ENCODE measurements at regions not wholly inside any gene's neighbourhood (a gene's known extent, or its start where the extent isn't known, plus 50 kb on each side); places are given as distances from the start of the nearest gene placed in this dataset.
"Not testable (repeated sequence)": the region's sequence is repeated elsewhere in the genome, so short reads cannot be mapped to it uniquely, and the experiment has no call there.

DNA sequence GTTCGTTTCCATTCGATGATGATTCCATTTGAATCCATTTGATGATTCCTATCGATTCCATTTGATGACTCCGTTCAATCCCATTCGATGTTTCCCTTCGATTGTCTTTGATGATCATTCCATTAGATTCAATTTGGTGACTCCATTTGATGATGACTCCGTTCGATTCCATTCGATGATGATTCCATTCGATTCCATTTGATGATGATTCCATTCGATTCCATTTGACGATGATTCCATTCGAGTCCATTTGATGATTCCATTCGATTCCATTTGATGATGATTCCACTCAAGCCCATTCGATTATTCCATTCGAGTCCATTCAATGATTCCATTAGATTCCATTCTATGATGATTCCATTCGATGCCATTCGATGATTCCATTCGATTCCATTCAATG lies 2730.6 kb downstream of the RPIA start:
- H3K4me1 ChIP-seq; H3K4me3 ChIP-seq; H3K36me3 ChIP-seq; intact Hi-C loops (cut with DNase I); H3K27me3 ChIP-seq; DNase-seq (ENCODE audit: extremely low spot score); H3K27ac ChIP-seq (replicated peaks in 1 of 4): not testable (repeated sequence)
- WGBS: 74% methylated on average over 19 of the region's 19 CpGs
- peaks cover 0 to 28% (median 8%) of the 10 kb centered on the region in 4 donors for H3K9me3 ChIP-seq

DNA sequence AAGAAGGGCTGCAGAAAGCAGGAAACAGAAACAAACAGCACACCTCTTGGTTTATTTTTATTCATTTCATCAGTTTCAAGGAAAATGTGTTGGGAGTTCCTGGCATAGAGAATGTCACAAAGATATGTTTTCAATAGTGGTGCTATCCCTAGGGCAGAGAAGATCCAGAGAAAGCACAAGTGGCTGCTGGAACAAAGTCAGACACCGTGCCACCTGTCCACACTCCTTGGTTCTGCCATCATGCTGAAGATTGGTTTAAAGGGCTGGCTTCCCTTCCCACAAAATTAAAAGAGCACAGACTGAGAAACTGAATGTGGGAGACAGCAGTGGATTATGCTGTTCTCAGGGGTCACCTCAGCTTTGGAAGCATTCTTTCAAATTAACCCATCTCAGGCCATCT lies 2735.7 kb downstream of the RPIA start:
- H3K4me3 ChIP-seq; H3K27ac ChIP-seq (replicated peaks in 1 of 4); DNase-seq (ENCODE audit: extremely low spot score); H3K36me3 ChIP-seq; H3K4me1 ChIP-seq; intact Hi-C loops (cut with DNase I): not testable (repeated sequence)
- H3K27me3 ChIP-seq: peaks cover 0 to 11% (median 0%) of the 10 kb centered on the region in 4 donors
- H3K9me3 ChIP-seq: peaks cover 0 to 14% (median 3%) of the 10 kb centered on the region in 4 donors
- WGBS: 68% methylated on average over 1 of the region's 1 CpG

DNA sequence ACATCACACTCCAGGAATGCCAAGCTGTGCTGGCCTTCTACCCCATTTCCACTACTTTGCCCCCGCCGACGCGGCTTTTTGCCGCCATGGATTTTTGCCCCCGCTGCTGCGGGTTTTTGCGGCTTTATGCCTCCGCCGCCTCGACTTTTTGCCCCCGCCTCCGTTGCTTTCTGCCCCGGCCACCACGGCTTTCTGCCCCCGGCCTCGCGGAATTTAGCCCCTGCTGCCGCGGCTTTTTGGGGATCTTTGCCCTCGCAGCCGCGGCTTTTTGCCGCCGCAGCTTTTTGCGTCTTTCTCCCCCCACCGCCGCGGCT lies 2750.4 kb downstream of the RPIA start:
- peaks cover 8 to 48% (median 20%) of the 10 kb centered on the region in 4 donors for H3K27me3 ChIP-seq
- H3K4me1 ChIP-seq: peaks cover 13 to 20% (median 16%) of the 10 kb centered on the region in 4 donors
- H3K27ac ChIP-seq (replicated peaks in 1 of 4); H3K9me3 ChIP-seq; DNase-seq (ENCODE audit: extremely low spot score); H3K36me3 ChIP-seq; intact Hi-C loops (cut with DNase I): not testable (repeated sequence)
- 10% methylated on average over 29 of the region's 29 CpGs for WGBS
- H3K4me3 ChIP-seq: peak overlapping the region; percentile 42 to 49 (median 48)

DNA sequence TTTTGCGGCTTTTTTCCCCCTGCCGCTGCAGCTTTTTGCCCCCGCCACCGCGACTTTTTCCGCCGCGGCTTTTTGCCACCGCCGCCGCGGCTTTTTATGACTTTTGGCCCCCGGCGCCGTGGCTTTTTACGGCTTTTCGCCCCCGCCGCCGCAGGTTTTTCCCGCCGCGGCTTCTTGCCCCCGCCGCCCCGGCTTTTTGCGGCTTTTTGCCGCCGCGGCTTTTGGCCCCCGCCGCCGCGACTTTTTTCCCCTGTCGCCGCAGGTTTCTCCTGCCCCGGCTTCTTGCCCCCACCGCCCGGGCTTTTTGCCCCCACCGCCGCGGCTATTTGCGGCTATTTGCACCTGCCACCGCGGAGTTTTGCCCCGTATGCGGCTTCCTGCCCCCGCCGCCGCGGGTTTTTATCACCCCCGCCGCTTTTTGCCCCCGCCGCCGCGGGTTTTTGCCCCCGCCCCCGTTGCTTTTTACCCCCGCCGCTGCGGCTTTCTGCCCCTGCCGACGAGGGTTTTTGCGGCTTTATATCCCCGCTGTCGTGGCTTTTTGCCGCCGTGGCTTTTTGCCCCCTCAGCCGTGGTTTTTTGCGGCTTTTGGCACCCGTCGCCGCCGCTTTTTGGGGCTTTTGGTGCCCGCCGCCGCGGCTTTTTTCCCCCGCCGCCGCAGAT lies 2750.9 kb downstream of the RPIA start:
- 7% methylated on average over 82 of the region's 82 CpGs for WGBS
- DNase-seq (ENCODE audit: extremely low spot score): peak; percentile 92

DNA sequence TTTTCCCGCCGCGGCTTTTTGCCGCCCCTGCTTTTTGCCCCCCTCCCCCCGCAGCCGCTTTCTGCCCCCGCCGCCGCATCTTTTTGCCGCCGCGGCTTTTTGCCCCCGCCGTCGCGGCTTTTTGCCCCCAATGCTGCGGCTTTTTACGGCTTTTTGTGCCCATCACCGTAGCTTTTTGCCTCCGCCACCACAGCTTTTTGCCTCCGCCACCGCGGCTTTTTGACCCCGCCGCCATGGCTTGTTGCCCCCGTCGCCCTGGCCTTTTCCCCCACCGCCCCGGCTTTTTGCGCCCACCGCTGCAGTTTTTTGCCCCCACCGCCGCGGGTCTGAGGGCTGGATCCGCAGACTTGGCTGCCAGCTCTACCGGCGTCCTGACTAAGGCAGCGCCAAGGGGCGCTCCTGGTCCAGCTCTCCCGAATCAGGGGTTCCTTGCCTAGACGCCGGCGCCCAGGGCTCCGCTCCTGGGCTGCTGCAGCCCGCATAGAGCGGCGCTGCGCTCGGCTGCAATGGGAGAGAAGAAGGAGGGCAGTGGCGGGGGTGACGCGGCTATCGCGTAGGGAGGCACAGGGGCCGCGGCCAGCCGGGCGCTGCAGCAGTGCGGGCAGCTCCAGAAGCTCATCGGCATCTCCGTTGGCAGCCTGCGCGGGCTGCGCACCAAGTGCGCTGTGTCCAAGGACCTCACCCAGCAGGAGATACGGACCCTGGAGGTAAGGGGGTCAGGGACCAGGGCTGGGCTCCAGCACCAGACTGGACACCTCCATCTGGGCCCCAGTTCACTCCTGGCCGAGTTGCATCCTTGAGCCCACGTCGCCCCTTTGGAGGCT lies 2751.6 kb downstream of the RPIA start:
- H3K4me1 ChIP-seq: peaks cover 13 to 20% (median 16%) of the 10 kb centered on the region in 4 donors
- H3K27ac ChIP-seq (replicated peaks in 1 of 4); H3K9me3 ChIP-seq; intact Hi-C loops (cut with DNase I); H3K36me3 ChIP-seq: not testable (repeated sequence)
- peaks cover 8 to 48% (median 20%) of the 10 kb centered on the region in 4 donors for H3K27me3 ChIP-seq
- H3K4me3 ChIP-seq: peak overlapping the region; percentile 42 to 49 (median 48)
- WGBS: 17% methylated on average over 49 of the region's 69 CpGs
- DNase-seq (ENCODE audit: extremely low spot score): peak; percentile 92

More for the DNA sequence above, 2750.9 kb downstream of the RPIA start:
- Histone ChIP-seq H3K9me3 (peaks cover 0 to 3% (median 0%) of the 10 kb centered on the region in 4 donors), H3K4me1 (peaks cover 13 to 20% (median 16%) of the 10 kb centered on the region in 4 donors), H3K27me3 (peaks cover 8 to 46% (median 20%) of the 10 kb centered on the region in 4 donors), H3K27ac (replicated peaks in 1 of 4) (no peak overlapping the region), H3K36me3 (no peaks in the 10 kb centered on the region), H3K4me3 (peak overlapping the region; percentile 42 to 49 (median 48))
- TF ChIP-seq EP300 (IDR thresholded peaks at IDR 0.05) (no peak), POLR2A (IDR thresholded peaks at IDR 0.05; ENCODE audit: low read depth) (no peak), POLR2AphosphoS5 (IDR thresholded peaks at IDR 0.05) (no peak)
- TF ChIP-seq, protein P1, sequence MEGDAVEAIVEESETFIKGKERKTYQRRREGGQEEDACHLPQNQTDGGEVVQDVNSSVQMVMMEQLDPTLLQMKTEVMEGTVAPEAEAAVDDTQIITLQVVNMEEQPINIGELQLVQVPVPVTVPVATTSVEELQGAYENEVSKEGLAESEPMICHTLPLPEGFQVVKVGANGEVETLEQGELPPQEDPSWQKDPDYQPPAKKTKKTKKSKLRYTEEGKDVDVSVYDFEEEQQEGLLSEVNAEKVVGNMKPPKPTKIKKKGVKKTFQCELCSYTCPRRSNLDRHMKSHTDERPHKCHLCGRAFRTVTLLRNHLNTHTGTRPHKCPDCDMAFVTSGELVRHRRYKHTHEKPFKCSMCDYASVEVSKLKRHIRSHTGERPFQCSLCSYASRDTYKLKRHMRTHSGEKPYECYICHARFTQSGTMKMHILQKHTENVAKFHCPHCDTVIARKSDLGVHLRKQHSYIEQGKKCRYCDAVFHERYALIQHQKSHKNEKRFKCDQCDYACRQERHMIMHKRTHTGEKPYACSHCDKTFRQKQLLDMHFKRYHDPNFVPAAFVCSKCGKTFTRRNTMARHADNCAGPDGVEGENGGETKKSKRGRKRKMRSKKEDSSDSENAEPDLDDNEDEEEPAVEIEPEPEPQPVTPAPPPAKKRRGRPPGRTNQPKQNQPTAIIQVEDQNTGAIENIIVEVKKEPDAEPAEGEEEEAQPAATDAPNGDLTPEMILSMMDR (IDR thresholded peaks at IDR 0.05): no peak
- intact Hi-C loops (cut with DNase I): no loop called here

DNA sequence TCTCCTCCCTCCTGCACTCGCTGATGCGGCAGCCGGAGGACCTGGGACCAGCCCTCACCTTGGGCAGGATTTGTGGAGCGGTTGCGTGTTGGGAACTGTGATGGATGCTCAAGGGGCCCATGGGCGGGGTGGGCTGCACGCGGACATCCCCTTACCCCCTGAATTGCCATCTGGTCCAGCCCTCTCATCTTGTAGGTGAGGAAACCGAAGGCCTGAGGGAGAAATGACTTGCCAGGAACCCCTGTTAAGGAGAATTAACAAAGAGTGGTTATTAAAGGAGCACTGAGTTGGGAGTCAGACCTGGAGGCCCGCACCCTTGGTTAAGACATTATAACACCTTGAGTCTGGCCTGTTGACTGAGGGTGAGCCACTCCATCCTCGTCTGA lies 2752.2 kb downstream of the RPIA start:
- Histone ChIP-seq H3K27me3 (peaks cover 8 to 48% (median 20%) of the 10 kb centered on the region in 4 donors), H3K4me1 (peaks cover 13 to 20% (median 16%) of the 10 kb centered on the region in 4 donors)
- H3K36me3 ChIP-seq; intact Hi-C loops (cut with DNase I); H3K4me3 ChIP-seq; H3K9me3 ChIP-seq; H3K27ac ChIP-seq (replicated peaks in 1 of 4): not testable (repeated sequence)
- DNase-seq (ENCODE audit: extremely low spot score): peak; percentile 79
- WGBS: 74% methylated on average over 8 of the region's 11 CpGs

DNA sequence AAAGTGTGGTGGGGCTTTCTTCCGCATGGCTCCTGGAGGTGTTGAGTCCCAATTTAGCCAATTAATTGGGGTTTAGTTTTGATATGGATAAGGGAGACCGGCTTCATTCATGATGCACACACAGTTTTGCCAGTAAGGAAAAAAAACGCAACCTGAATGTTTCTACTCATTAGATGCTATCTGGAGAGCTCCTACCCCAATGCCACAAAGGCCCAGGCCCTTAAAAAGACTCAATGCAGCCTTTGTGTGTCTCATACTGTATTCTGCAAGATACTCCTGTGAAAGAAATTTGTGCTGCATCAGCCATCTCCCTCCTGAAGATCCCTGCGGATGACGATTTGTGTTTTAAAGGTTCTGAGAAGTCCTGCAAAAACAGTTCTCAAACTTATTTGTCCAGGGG lies 2754.2 kb downstream of the RPIA start:
- DNase-seq (ENCODE audit: extremely low spot score); H3K4me3 ChIP-seq; H3K9me3 ChIP-seq; H3K27ac ChIP-seq (replicated peaks in 1 of 4); H3K36me3 ChIP-seq; intact Hi-C loops (cut with DNase I): not testable (repeated sequence)
- Histone ChIP-seq H3K4me1 (peaks cover 13 to 20% (median 16%) of the 10 kb centered on the region in 4 donors), H3K27me3 (peaks cover 8 to 35% (median 16%) of the 10 kb centered on the region in 4 donors)
- 83% methylated on average over 4 of the region's 5 CpGs for WGBS

DNA sequence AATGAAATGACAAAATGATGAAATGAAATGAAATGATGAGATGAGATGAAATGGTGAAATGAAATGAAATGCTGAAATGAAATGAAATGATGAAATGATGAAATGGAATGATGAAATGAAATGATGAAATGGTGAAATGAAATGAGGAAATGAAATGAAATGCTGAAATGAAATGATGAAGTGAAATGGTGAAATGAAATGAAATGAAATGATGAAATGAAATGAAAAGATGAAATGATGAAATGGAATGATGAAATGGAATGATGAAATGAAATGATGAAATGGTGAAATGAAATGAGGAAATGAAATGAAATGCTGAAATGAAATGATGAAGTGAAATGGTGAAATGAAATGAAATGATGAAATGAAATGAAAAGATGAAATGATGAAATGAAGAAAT lies 2755.0 kb downstream of the RPIA start:
- intact Hi-C loops (cut with DNase I): not testable (repeated sequence)
- H3K4me1 ChIP-seq: peaks cover 13 to 20% (median 16%) of the 10 kb centered on the region in 4 donors

DNA sequence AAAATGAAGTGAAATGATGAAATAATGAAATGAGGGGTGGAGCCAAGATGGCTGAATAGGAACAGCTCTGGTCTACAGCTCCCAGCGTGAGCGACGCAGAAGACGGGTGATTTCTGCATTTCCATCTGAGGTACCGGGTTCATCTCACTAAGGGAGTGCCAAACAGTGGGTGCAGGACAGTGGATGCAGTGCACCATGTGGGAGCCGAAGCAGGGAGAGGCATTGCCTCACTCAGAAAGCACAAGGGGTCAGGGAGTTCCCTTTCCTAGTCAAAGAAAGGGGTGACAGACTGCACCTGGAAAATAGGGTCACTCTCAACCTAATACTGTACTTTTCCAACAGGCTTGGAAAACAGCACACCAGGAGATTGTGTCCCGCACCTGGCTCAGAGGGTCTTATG lies 2755.4 kb downstream of the RPIA start:
- intact Hi-C loops (cut with DNase I); H3K36me3 ChIP-seq; H3K4me3 ChIP-seq; H3K27ac ChIP-seq (replicated peaks in 1 of 4); H3K9me3 ChIP-seq; DNase-seq (ENCODE audit: extremely low spot score): not testable (repeated sequence)
- 90% methylated on average over 6 of the region's 7 CpGs for WGBS
- H3K4me1 ChIP-seq: peaks cover 11 to 17% (median 13%) of the 10 kb centered on the region in 4 donors
- peaks cover 8 to 39% (median 14%) of the 10 kb centered on the region in 4 donors for H3K27me3 ChIP-seq

More for the DNA sequence above, 2755.0 kb downstream of the RPIA start:
- H3K27ac ChIP-seq (replicated peaks in 1 of 4); H3K9me3 ChIP-seq; H3K36me3 ChIP-seq; DNase-seq (ENCODE audit: extremely low spot score); H3K4me3 ChIP-seq: not testable (repeated sequence)
- peaks cover 8 to 42% (median 16%) of the 10 kb centered on the region in 4 donors for H3K27me3 ChIP-seq

DNA sequence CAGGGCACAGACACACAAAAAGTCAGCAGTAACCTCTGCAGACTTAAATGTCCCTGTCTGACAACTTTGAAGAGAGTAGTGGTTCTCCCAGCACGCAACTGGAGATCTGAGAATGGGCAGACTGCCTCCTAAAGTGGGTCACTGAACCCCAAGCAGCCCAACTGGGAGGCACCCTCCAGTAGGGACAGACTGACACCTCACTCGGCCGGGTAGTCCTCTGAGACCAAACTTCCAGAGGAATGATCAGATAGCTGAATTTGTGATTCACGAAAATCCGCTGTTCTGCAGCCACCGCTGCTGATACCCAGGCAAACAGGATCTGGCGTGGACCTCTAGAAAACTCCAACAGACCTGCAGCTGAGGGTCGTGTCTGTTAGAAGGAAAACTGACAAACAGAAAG lies 2756.0 kb downstream of the RPIA start:
- intact Hi-C loops (cut with DNase I); H3K36me3 ChIP-seq; H3K4me3 ChIP-seq; H3K27ac ChIP-seq (replicated peaks in 1 of 4): not testable (repeated sequence)
- Histone ChIP-seq H3K9me3 (peaks cover 0 to 10% (median 1%) of the 10 kb centered on the region in 4 donors), H3K27me3 (peaks cover 4 to 36% (median 9%) of the 10 kb centered on the region in 4 donors), H3K4me1 (peaks cover 6 to 11% (median 7%) of the 10 kb centered on the region in 4 donors)
- 93% methylated on average over 5 of the region's 8 CpGs for WGBS
- DNase-seq (ENCODE audit: extremely low spot score): peak; percentile 78

DNA sequence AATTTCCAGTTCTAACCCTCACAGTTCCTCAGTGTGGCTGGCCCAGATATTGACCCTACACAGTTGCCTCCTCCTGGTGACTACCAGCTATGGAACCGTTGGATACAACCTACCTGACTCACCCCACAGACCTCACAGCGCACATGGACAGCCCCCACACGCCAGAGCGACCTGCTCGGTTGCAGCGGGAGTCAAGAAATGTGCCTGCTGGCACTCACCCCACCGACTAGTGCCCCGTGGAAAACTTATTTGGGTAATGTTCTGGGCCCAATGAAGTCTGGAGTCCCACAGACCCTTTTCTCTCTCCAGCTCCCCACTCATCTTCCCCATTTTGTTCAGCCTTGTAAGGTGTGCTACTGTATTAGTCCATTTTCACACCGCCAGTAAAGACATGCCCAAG lies 2770.8 kb downstream of the RPIA start:
- H3K27ac ChIP-seq (replicated peaks in 1 of 4); H3K4me3 ChIP-seq; H3K4me1 ChIP-seq; H3K9me3 ChIP-seq; intact Hi-C loops (cut with DNase I); H3K36me3 ChIP-seq: not testable (repeated sequence)
- WGBS: 78% methylated on average over 9 of the region's 9 CpGs
- peak; percentile 42 for DNase-seq (ENCODE audit: extremely low spot score)
- H3K27me3 ChIP-seq: peaks cover 0 to 18% (median 0%) of the 10 kb centered on the region in 4 donors

Data from esophagus muscularis mucosa (tissue), 4 donors.